ENCODE measurements at regions not wholly inside any gene's neighbourhood (a gene's known extent, or its start where the extent isn't known, plus 50 kb on each side); places are given as distances from the start of the nearest gene placed in this dataset.

DNA sequence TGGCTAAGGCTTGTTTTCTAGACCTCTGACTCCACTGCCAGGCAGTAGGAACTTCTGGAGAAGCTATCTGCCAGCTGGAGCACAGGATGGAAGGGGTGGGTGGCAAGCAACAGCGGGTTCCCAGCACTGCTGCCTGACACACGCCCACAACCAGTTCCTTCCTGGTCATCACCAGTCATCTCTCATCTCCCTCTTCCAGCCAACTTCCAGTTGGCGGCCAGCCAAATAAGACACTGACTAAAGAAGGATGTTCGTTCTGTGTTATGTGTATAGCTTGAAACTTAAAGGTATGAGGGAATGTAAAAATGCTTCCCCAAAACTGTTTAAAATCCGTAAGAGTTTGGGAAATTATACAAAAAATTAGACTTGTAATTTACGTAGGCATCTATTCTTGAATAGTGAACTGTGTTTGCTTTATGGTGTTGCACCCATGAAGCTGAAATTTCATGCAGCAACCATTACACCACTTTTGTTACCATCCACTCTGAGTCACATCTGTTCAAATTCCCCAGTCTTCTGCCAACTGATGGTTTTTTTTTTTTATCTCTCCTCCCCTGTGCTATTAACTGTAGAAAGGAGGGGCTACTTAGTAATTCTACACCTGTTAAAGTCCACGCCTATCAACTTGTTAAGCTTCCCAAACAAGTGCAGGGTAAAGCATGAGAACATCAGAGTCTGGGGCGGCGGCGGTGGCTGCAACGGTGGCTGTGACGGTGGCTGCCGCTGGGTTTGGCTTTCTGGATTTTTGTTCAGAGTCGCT is 86.2 kb upstream of the FRY start:
- ChIA-PET POLR2A (no interaction called here), CTCF (ENCODE audit: low intra/inter-chr PET ratio, low total read pairs) (no interaction called here)
- FAIRE-seq (no peak), ATAC-seq (no peak), DNase-seq (ENCODE audit: low spot score) (no peak)
- no peaks in the 10 kb centered on the region for H3K79me2 ChIP-seq (ENCODE audit: insufficient read depth, low read length)
- no peaks in the 10 kb centered on the region for H4K20me1 ChIP-seq (ENCODE audit: insufficient read depth, low read length)
- no peaks in the 10 kb centered on the region for H3K9me3 ChIP-seq (ENCODE audit: low read length)
- intact Hi-C loops (cut with micrococcal nuclease; ENCODE audit: unreplicated experiment), result no loop called here
- no peaks in the 10 kb centered on the region for H3K36me3 ChIP-seq (replicated peaks in 1 of 2; ENCODE audit: control insufficient read depth in 1 of 2, insufficient read depth in 2 of 2, low read length in 2 of 2)
- no peak overlapping the region for H3K27ac ChIP-seq (ENCODE audit: extremely low read length, insufficient read depth, low read length)
- BruUV-seq (replicated peaks), result no TSS peak
- H3K4me1 ChIP-seq (ENCODE audit: insufficient read depth, low read length), result no peaks in the 10 kb centered on the region
- H3K9ac ChIP-seq (ENCODE audit: insufficient read depth, low read depth, low read length), result no peak overlapping the region
- TF ChIP-seq RNF2 (conservative IDR thresholded peaks at IDR 0.05; ENCODE audit: low read depth) (no peak), ZNF839 (CRISPR knock-in tag; IDR thresholded peaks at IDR 0.05; ENCODE audit: borderline replicate concordance) (no peak), TCF7 (IDR thresholded peaks at IDR 0.05; ENCODE audit: low read depth) (no peak), RBM39 (IDR thresholded peaks at IDR 0.05; ENCODE audit: low read depth, low read length, poor library complexity, severe bottlenecking) (no peak), ZNF10 (CRISPR knock-in tag; IDR thresholded peaks at IDR 0.05; ENCODE audit: borderline replicate concordance, low read depth) (no peak), ATF1 (CRISPR knock-in tag; IDR thresholded peaks at IDR 0.05) (no peak), SNAPC2 (CRISPR knock-in tag; IDR thresholded peaks at IDR 0.05) (no peak), ZNF138 (CRISPR knock-in tag; IDR thresholded peaks at IDR 0.05; ENCODE audit: low read depth) (no peak), KDM5B (CRISPR knock-in tag; IDR thresholded peaks at IDR 0.05; ENCODE audit: borderline replicate concordance) (no peak), POGK (CRISPR knock-in tag; conservative IDR thresholded peaks at IDR 0.05) (no peak), ZNF44 (CRISPR knock-in tag; IDR thresholded peaks at IDR 0.05) (no peak), SNRNP70 (IDR thresholded peaks at IDR 0.05; ENCODE audit: low read depth, low read length) (no peak), MAF1 (CRISPR knock-in tag; IDR thresholded peaks at IDR 0.05; ENCODE audit: borderline replicate concordance) (no peak), SMAD1 (CRISPR knock-in tag; IDR thresholded peaks at IDR 0.05; ENCODE audit: borderline replicate concordance, low read depth) (no peak)
- TF ChIP-seq, protein P1, sequence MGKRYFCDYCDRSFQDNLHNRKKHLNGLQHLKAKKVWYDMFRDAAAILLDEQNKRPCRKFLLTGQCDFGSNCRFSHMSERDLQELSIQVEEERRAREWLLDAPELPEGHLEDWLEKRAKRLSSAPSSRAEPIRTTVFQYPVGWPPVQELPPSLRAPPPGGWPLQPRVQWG (CRISPR knock-in tag; IDR thresholded peaks at IDR 0.05; ENCODE audit: borderline replicate concordance, low read depth), result no peak
- TF ChIP-seq, protein P2, sequence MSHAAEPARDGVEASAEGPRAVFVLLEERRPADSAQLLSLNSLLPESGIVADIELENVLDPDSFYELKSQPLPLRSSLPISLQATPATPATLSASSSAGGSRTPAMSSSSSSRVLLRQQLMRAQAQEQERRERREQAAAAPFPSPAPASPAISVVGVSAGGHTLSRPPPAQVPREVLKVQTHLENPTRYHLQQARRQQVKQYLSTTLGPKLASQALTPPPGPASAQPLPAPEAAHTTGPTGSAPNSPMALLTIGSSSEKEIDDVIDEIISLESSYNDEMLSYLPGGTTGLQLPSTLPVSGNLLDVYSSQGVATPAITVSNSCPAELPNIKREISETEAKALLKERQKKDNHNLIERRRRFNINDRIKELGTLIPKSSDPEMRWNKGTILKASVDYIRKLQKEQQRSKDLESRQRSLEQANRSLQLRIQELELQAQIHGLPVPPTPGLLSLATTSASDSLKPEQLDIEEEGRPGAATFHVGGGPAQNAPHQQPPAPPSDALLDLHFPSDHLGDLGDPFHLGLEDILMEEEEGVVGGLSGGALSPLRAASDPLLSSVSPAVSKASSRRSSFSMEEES (CRISPR knock-in tag; IDR thresholded peaks at IDR 0.05), result no peak
- no peak overlapping the region for H3K4me2 ChIP-seq (ENCODE audit: low read depth, low read length)
- H2AFZ ChIP-seq (ENCODE audit: low read length), result no peak overlapping the region
- 31% methylated on average over 14 of the region's 14 CpGs for WGBS (ENCODE audit: low lambda C conversion rate)
- H3K27me3 ChIP-seq (ENCODE audit: control insufficient read depth in 1 of 2, insufficient read depth in 2 of 2, low read length in 2 of 2), result peaks cover 0 to 4% of the 10 kb centered on the region in 2 experiments; a peak in 1 of 5 replicates
- no peak overlapping the region for H3K4me3 ChIP-seq (replicated peaks in 1 of 3; ENCODE audit: insufficient read depth in 1 of 3, low read depth in 2 of 3, low read length in 3 of 3)
- in situ Hi-C loops (cut with HindIII; ENCODE audit: extremely low pct_ligation_motif_present, low pct_unique_long_range_greater_than_20kb), result no loop called here
